CD4-positive, CD25-positive, alpha-beta regulatory T cell (primary cell): ENCODE measurements at regions not wholly inside any gene's neighbourhood (a gene's known extent, or its start where the extent isn't known, plus 50 kb on each side); places are given as distances from the start of the nearest gene placed in this dataset.

Experiments used
- ATAC-seq, 2 donors: fragments of 150-1000 bp; cut with Tn5 transposase; one replicate each; pipeline ENCODE4 v1.10.0; 2021; ENCODE audit warnings: low read depth in 2 of 2, moderate number of reproducible peaks in 2 of 2, moderate library complexity in 1 of 2
- DNase-seq, 3 donors: peaks; one replicate each; pipeline versions ENCODE4 v3.0.0 to v3.0.0-alpha.2; 2012 to 2022; ENCODE audit warnings: mixed read lengths in 1 of 3
- H3K27ac ChIP-seq: one replicate; pipeline ENCODE4 v1.7.0; 2013; ENCODE audit warnings: mild to moderate bottlenecking, low read length; ENCODE audit not compliant: insufficient read depth, poor library complexity, severe bottlenecking
- H3K27me3 ChIP-seq: one replicate; pipeline ENCODE4 v1.7.0; 2013; ENCODE audit warnings: low read length; ENCODE audit not compliant: control insufficient read depth, insufficient read depth
- H3K36me3 ChIP-seq: one replicate; pipeline ENCODE4 v1.7.0; 2013; ENCODE audit warnings: mild to moderate bottlenecking, low read length, moderate library complexity; ENCODE audit not compliant: control insufficient read depth, insufficient read depth
- H3K4me1 ChIP-seq: 2 replicates; pipeline ENCODE4 v1.7.0; 2013; ENCODE audit warnings: mild to moderate bottlenecking, low read length; ENCODE audit not compliant: insufficient read depth, control insufficient read depth, poor library complexity, severe bottlenecking
- H3K4me3 ChIP-seq: one replicate; pipeline ENCODE4 v1.7.0; 2013; ENCODE audit warnings: low read depth, mild to moderate bottlenecking, low read length, moderate library complexity
- H3K9me3 ChIP-seq, 2 experiments: 1 replicate in 1 of 2; 2 replicates in 1 of 2; pipeline ENCODE4 v1.7.0; 2013; ENCODE audit warnings: low read length in 2 of 2, mild to moderate bottlenecking in 1 of 2, moderate library complexity in 1 of 2; ENCODE audit not compliant: control insufficient read depth in 2 of 2
- H3K27ac Mint-ChIP-seq, 3 donors: one replicate each; pipeline ENCODE4 v1.8.0; 2020 to 2022; ENCODE audit warnings: mild to moderate bottlenecking in 3 of 3, mixed read lengths in 3 of 3, moderate library complexity in 2 of 3
- H3K27me3 Mint-ChIP-seq: one replicate; pipeline ENCODE4 v1.8.0; 2022; ENCODE audit warnings: mild to moderate bottlenecking, mixed read lengths
- H3K36me3 Mint-ChIP-seq: one replicate; pipeline ENCODE4 v1.8.0; 2020; ENCODE audit warnings: mixed read lengths
- H3K4me1 Mint-ChIP-seq, 4 donors: one replicate each; pipeline ENCODE4 v1.8.0; 2020 to 2022; ENCODE audit warnings: mixed read lengths in 4 of 4, mild to moderate bottlenecking in 1 of 4
- H3K4me3 Mint-ChIP-seq, 4 donors: one replicate each; pipeline ENCODE4 v1.8.0; 2020 to 2022; ENCODE audit warnings: mild to moderate bottlenecking in 4 of 4, mixed read lengths in 4 of 4, moderate library complexity in 3 of 4
- H3K9me3 Mint-ChIP-seq, 7 donors: one replicate each; pipeline ENCODE4 v1.8.0; 2020 to 2022; ENCODE audit warnings: mixed read lengths in 7 of 7, mild to moderate bottlenecking in 3 of 7, moderate library complexity in 2 of 7

DNA sequence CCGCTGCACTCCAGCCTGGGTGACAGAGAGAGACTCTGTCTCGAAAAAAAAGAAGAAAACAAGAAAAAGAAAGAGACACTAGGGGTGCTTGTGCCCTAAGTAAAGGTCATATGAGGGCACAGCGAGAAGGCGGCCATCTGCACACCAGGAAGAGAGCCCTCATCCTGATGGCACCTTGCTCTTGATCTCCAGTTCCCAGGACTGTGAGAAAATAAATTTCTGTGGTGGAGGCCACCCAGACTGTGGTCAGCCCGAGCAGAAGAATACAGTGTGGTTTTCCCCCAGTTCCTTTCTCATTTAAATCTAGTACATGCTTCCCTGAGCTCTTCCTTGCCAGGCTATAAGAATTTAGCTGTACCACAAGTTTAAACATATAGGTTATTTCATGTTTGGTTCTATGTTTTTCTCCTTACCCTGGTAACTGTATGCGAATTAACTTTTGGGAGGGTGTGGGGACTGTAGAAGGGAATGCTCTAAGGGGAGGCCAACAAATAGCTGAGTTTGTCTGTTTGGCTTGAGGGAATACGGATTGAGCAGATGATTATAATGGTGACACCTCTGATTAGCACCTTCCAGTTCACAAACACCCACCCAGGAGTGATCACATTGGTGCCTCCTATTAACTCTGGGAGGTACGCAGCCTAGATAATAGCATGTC, 119.6 kb upstream of the ERRFI1 start:
- ATAC-seq (no peak), DNase-seq (no peak)
- peaks cover 5 to 67% (median 32%) of the 10 kb centered on the region in 4 donors for H3K4me1 Mint-ChIP-seq
- H3K9me3 Mint-ChIP-seq: peaks cover 0 to 3% (median 0%) of the 10 kb centered on the region in 7 donors
- no peak overlapping the region for H3K27ac ChIP-seq
- peak overlapping the region in 2 of 3 donors; percentile 75 to 89 for H3K27ac Mint-ChIP-seq
- no peaks in the 10 kb centered on the region for H3K36me3 Mint-ChIP-seq
- no peaks in the 10 kb centered on the region for H3K36me3 ChIP-seq
- H3K9me3 ChIP-seq: no peaks in the 10 kb centered on the region
- H3K27me3 Mint-ChIP-seq: peaks cover 5% of the 10 kb centered on the region
- peak overlapping the region in 1 of 4 donors; percentile 3 for H3K4me3 Mint-ChIP-seq
- H3K4me3 ChIP-seq: no peak overlapping the region
- H3K4me1 ChIP-seq: peaks cover 12% of the 10 kb centered on the region
- no peaks in the 10 kb centered on the region for H3K27me3 ChIP-seq

DNA sequence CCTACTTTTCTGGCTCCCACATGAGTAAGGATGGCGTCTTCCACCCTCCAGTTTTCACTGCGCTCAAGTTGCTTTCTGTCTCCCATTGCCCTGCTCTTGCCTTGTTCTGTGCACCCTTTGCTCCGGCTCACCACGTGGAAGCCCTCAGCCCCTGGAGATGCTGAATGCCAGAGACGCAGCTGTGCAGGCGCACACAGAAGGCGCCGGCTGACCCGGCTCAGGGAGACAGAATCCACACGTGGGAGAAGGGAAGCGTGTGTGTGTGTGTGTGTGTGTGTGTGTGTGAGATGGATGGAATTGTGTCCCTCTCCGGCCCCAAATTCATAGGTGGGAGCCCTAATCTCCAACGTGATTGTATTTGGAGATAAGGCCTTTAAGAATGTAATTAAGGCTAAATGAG, 118.2 kb upstream of the ERRFI1 start:
- no peaks in the 10 kb centered on the region for H3K9me3 ChIP-seq
- ATAC-seq (no peak), DNase-seq (no peak)
- no peak overlapping the region for H3K27ac ChIP-seq
- H3K4me3 ChIP-seq: no peak overlapping the region
- peaks cover 12% of the 10 kb centered on the region for H3K4me1 ChIP-seq
- peak overlapping the region in 1 of 4 donors; percentile 23 for H3K4me3 Mint-ChIP-seq
- peaks cover 5% of the 10 kb centered on the region for H3K27me3 Mint-ChIP-seq
- no peaks in the 10 kb centered on the region for H3K27me3 ChIP-seq
- peaks cover 5 to 54% (median 29%) of the 10 kb centered on the region in 4 donors for H3K4me1 Mint-ChIP-seq
- H3K27ac Mint-ChIP-seq: peak overlapping the region in 2 of 3 donors; percentile 78 to 89
- H3K9me3 Mint-ChIP-seq: peaks cover 0 to 2% (median 0%) of the 10 kb centered on the region in 7 donors
- H3K36me3 Mint-ChIP-seq: no peaks in the 10 kb centered on the region
- H3K36me3 ChIP-seq: no peaks in the 10 kb centered on the region

DNA sequence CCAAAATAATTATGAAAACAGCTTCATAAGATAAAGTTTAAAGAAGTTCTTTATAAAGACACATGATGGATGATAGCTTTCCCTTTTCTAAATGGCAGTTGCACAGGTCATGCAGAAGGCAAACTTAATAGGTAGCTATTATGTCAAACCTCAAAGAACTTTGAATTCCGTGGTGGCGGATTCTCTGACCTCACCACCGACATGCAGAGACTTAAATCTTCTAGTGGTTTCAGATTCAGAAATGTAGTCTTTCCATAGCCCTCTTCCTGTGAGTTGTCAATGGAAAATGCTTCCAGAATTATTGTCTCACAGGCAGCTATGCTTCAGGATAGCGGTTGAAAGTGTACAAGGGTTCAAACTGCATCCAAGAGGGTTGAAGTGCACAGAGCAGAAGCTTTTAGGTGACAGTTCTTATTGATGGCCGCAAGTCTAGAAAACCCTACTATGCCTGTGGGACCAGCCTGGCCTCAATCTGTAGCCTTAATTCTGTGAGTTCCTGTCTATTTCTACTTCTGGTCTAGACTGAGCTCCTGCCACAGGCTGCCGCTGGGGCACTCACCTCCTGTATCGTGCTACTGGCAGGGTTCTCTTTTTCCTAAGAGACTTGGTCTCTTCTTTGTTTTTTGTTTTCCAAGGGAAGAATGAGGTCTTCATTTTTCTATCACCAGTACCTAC, 117.0 kb upstream of the ERRFI1 start:
- no peak overlapping the region for H3K27ac Mint-ChIP-seq
- Histone ChIP-seq H3K9me3 (no peaks in the 10 kb centered on the region), H3K4me1 (peaks cover 12% of the 10 kb centered on the region), H3K27ac (no peak overlapping the region), H3K36me3 (no peaks in the 10 kb centered on the region), H3K4me3 (no peak overlapping the region), H3K27me3 (no peaks in the 10 kb centered on the region)
- H3K36me3 Mint-ChIP-seq: no peaks in the 10 kb centered on the region
- no peak for ATAC-seq
- DNase-seq: no peak
- H3K9me3 Mint-ChIP-seq: no peaks in the 10 kb centered on the region
- no peak overlapping the region for H3K4me3 Mint-ChIP-seq
- H3K27me3 Mint-ChIP-seq: peaks cover 9% of the 10 kb centered on the region
- H3K4me1 Mint-ChIP-seq: peaks cover 5 to 44% (median 20%) of the 10 kb centered on the region in 4 donors

DNA sequence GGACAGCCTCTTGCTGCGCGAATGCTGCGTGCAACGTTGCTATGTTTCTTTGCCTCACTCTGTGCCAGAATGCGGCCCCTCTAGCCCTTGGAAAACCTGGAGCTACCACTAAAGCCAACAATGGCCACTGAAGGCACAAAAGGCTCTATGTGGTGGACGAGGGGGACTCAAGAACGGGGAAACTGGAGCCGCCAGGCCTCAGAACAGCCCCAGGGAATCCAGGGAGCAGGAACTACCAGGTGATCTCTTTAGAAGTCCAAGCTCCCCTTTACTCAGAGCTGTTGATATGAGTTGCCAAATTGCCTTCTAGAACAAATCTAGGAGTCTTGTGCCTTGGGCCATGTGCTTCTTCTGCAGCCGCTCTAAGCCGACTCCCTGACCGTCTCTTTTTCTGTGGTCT, 113.8 kb upstream of the ERRFI1 start:
- peaks cover 0 to 4% (median 0%) of the 10 kb centered on the region in 7 donors for H3K9me3 Mint-ChIP-seq
- no peak overlapping the region for H3K4me3 Mint-ChIP-seq
- DNase-seq: no peak
- no peaks in the 10 kb centered on the region for H3K36me3 Mint-ChIP-seq
- H3K4me1 ChIP-seq: no peaks in the 10 kb centered on the region
- H3K36me3 ChIP-seq: no peaks in the 10 kb centered on the region
- H3K4me1 Mint-ChIP-seq: peaks cover 0 to 21% (median 8%) of the 10 kb centered on the region in 4 donors
- ATAC-seq: no peak
- no peaks in the 10 kb centered on the region for H3K9me3 ChIP-seq
- H3K27ac ChIP-seq: no peak overlapping the region
- H3K27me3 Mint-ChIP-seq: peaks cover 9% of the 10 kb centered on the region
- H3K4me3 ChIP-seq: no peak overlapping the region
- H3K27me3 ChIP-seq: no peaks in the 10 kb centered on the region
- H3K27ac Mint-ChIP-seq: no peak overlapping the region

DNA sequence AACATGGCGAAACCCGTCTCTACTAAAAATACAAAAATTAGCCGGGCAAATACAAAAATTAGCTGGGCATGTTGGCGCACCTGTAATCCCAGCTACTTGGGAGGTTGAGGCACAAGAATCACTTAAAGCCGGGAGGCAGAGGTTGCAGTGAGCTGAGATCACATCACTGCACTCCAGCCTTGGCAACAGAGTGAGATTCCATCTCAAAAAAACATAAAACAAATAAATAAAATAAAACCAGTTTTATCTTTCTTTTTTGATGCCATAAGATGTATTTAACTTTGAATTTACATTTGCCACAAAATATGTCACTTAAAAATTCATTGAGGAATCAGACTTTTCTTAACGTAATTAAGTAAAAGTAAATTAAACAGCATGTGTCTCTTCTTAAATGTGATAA, 113.3 kb upstream of the ERRFI1 start:
- H3K4me1 ChIP-seq: no peaks in the 10 kb centered on the region
- H3K9me3 ChIP-seq: no peaks in the 10 kb centered on the region
- H3K27ac ChIP-seq: no peak overlapping the region
- no peak for DNase-seq
- no peaks in the 10 kb centered on the region for H3K36me3 ChIP-seq
- no peak overlapping the region for H3K4me3 ChIP-seq
- Mint-ChIP-seq H3K4me3 (no peak overlapping the region), H3K27ac (no peak overlapping the region), H3K9me3 (peaks cover 0 to 4% (median 0%) of the 10 kb centered on the region in 7 donors), H3K36me3 (no peaks in the 10 kb centered on the region), H3K4me1 (peaks cover 0 to 18% (median 8%) of the 10 kb centered on the region in 4 donors), H3K27me3 (peaks cover 9% of the 10 kb centered on the region)
- H3K27me3 ChIP-seq: peaks cover 1% of the 10 kb centered on the region
- ATAC-seq: no peak

DNA sequence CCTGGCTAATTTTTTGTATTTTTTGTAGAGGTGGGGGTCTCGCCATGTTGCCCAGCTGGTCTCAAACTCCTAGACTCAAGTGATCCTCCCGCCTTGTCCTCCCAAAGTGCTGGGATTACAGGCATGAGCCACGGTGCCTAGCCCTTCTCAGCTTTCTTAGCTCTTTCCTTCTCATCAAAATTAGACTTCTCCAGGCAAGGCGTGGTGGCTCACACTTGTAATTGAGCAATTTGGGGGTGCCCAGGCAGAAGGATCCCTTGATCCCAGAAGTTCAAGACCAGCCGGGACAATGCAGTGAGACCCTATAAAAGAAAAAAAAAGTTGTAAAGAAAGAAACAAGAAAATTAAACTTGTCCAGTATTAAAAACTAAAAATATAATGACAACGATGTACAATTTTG, 112.6 kb upstream of the ERRFI1 start:
- Histone ChIP-seq H3K9me3 (no peaks in the 10 kb centered on the region), H3K27me3 (peaks cover 1% of the 10 kb centered on the region), H3K27ac (no peak overlapping the region), H3K36me3 (no peaks in the 10 kb centered on the region), H3K4me3 (no peak overlapping the region), H3K4me1 (no peaks in the 10 kb centered on the region)
- Mint-ChIP-seq H3K4me1 (peaks cover 0 to 17% (median 3%) of the 10 kb centered on the region in 4 donors), H3K27ac (peak overlapping the region in 1 of 3 donors; percentile 87), H3K9me3 (peaks cover 0 to 4% (median 0%) of the 10 kb centered on the region in 7 donors), H3K4me3 (no peak overlapping the region), H3K27me3 (peaks cover 4% of the 10 kb centered on the region), H3K36me3 (no peaks in the 10 kb centered on the region)
- no peak for DNase-seq
- ATAC-seq: no peak

DNA sequence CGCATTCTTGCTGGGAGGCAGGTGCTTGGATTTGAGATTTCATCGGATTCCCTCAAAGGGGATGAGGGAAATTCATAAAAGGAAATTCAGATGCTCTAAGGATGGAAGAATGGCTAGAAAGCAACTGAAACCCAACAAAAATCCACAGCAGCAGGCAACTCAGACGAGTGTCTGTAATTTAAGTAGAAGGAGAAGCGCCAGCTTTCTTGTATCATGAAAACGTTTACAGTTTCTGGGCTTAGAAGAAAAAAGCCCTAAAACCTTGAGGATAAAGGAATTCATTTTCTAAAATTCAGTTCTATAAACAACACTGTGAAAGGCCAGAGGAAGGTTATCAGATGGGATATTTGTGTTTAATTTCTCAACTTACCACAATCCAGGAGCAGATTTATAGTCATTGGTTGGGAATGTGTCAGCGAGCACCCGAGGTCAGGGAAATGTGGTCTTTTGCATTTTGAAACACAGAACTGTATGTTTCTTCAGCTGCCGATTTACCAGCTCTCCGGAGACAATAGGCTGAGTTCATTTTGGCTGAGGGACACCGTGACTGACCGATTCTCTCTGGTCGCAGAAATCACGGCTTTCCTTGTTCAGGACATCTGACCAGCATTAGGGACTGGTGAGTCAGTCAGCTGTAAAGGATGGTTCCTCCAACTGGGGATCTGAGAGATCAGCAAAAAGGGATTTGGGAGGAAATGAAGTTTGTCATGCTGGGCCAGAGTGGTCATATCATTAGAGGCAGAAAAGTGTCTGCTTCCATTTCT, 111.6 kb upstream of the ERRFI1 start:
- Histone ChIP-seq H3K4me3 (no peak overlapping the region), H3K27me3 (peaks cover 1% of the 10 kb centered on the region), H3K27ac (no peak overlapping the region), H3K9me3 (no peaks in the 10 kb centered on the region), H3K36me3 (no peaks in the 10 kb centered on the region), H3K4me1 (no peaks in the 10 kb centered on the region)
- Mint-ChIP-seq H3K27me3 (peaks cover 10% of the 10 kb centered on the region), H3K4me3 (no peak overlapping the region), H3K9me3 (peaks cover 0 to 4% (median 0%) of the 10 kb centered on the region in 7 donors), H3K27ac (peak overlapping the region in 2 of 3 donors; percentile 34 to 69), H3K4me1 (peaks cover 0 to 11% (median 3%) of the 10 kb centered on the region in 4 donors), H3K36me3 (no peaks in the 10 kb centered on the region)
- no peak for ATAC-seq
- DNase-seq: no peak
